Gastrocnemius medialis (tissue), 4 donors: ENCODE measurements at regions not wholly inside any gene's neighbourhood (a gene's known extent, or its start where the extent isn't known, plus 50 kb on each side); places are given as distances from the start of the nearest gene placed in this dataset.

Experiments
- CTCF ChIP-seq, 5 experiments: fragments of 450-650 bp in 3 of 5; fragments of 200-600 bp in 2 of 5; sonication (generic) in 2 of 5; IDR thresholded peaks in 4 of 5; conservative IDR thresholded peaks in 1 of 5; 1 replicate in 4 of 5; 2 replicates in 1 of 5; pipeline ENCODE4 v1.5.1; 2016 to 2019; ENCODE audit warnings: antibody characterized with exemption in 5 of 5, mild to moderate bottlenecking in 3 of 5, moderate library complexity in 3 of 5
- POLR2A ChIP-seq, 2 donors: fragments of 450-650 bp; IDR thresholded peaks; one replicate each; pipeline ENCODE4 v1.6.1; 2017; ENCODE audit warnings: antibody characterized with exemption in 2 of 2, mild to moderate bottlenecking in 2 of 2, moderate library complexity in 2 of 2

- TF ChIP-seq CTCF (IDR thresholded peaks at IDR 0.05 in 4 of 5, conservative IDR thresholded peaks at IDR 0.05 in 1 of 5): no peak
- no peak for TF ChIP-seq POLR2A (IDR thresholded peaks at IDR 0.05)
Measured at GRCh38 chr16:79510879-79511278, 89.7 kb downstream of the MAF start.
